GM23248 (cell line): ENCODE measurements at regions not wholly inside any gene's neighbourhood (a gene's known extent, or its start where the extent isn't known, plus 50 kb on each side); places are given as distances from the start of the nearest gene placed in this dataset.

ENCODE experiments used
- EZH2 ChIP-seq: fragments of 200-600 bp; sonication (generic); IDR thresholded peaks from 2 replicates; pipeline ENCODE4 v1.6.1; 2018; ENCODE audit warnings: antibody characterized with exemption, mild to moderate bottlenecking; ENCODE audit not compliant: insufficient read depth, poor library complexity, severe bottlenecking
- EZH2phosphoT487 ChIP-seq: fragments of 200-600 bp; sonication (generic); IDR thresholded peaks from 2 replicates; pipeline ENCODE4 v1.6.1; 2018; ENCODE audit warnings: antibody characterized with exemption, moderate library complexity, mild to moderate bottlenecking, low read depth; ENCODE audit not compliant: insufficient read depth

DNA sequence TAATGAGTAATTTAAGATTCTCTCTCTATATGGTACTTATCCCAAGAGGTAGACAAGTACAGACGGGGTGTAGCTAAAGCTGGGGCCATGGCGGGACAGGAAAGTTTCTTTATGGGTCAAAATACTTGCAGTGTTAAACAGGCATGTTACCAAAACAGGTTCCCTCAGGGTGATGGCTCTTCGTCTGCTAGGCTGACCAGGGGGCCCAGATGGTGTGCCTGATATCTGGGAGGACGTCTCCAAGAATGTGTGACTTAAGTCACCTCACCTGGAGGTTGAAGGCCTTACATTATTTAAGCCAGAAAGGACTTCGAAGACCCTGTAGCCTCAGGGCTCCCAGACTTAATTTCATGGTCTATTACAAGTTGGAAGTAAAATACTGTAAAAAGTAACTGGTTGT, 52.7 kb upstream of the FMOD start:
- TF ChIP-seq EZH2phosphoT487 (no peak), EZH2 (no peak)
